ENCODE measurements at regions not wholly inside any gene's neighbourhood (a gene's known extent, or its start where the extent isn't known, plus 50 kb on each side); places are given as distances from the start of the nearest gene placed in this dataset.

DNA sequence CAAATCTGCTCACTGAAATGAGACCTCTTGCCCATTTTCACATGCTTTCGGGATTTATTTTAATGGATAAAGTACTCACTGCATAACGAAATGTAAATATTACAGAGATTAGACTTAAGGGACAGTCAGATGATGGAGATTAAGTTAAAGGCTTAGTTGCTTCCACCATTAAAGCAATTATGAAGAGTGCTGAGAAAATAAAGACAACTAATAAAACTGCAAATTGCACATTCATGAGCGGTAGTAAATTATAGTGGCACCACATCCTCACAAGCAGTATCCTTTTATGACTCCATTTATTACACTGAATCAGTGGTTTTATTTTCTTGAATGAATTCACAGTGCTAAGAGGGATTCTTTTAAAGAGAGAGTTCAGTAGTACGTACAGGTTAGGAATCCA lies 76.2 kb upstream of the TMED7 start:
- TF ChIP-seq POLR2A (IDR thresholded peaks at IDR 0.05) = no peak
- TF ChIP-seq, protein P1, sequence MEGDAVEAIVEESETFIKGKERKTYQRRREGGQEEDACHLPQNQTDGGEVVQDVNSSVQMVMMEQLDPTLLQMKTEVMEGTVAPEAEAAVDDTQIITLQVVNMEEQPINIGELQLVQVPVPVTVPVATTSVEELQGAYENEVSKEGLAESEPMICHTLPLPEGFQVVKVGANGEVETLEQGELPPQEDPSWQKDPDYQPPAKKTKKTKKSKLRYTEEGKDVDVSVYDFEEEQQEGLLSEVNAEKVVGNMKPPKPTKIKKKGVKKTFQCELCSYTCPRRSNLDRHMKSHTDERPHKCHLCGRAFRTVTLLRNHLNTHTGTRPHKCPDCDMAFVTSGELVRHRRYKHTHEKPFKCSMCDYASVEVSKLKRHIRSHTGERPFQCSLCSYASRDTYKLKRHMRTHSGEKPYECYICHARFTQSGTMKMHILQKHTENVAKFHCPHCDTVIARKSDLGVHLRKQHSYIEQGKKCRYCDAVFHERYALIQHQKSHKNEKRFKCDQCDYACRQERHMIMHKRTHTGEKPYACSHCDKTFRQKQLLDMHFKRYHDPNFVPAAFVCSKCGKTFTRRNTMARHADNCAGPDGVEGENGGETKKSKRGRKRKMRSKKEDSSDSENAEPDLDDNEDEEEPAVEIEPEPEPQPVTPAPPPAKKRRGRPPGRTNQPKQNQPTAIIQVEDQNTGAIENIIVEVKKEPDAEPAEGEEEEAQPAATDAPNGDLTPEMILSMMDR (IDR thresholded peaks at IDR 0.05) = no peak
